SK-N-SH treated with all-trans-retinoic acid at 6 μM for 48 hours (cell line): ENCODE measurements at regions not wholly inside any gene's neighbourhood (a gene's known extent, or its start where the extent isn't known, plus 50 kb on each side); places are given as distances from the start of the nearest gene placed in this dataset.

ENCODE experiments used
- ATAC-seq: fragments of 200-7000 bp; cut with Tn5 transposase; 3 replicates; pipeline ENCODE4 v1.9.1; 2020; ENCODE audit warnings: mild to moderate bottlenecking, moderate library complexity
- ARNTL ChIP-seq: fragments of 450-650 bp; formaldehyde crosslinking; IDR thresholded peaks from 2 replicates; pipeline ENCODE4 v1.5.0; 2020; ENCODE audit warnings: low read depth, mild to moderate bottlenecking, moderate library complexity, borderline replicate concordance
- BACH2 ChIP-seq: fragments of 250-450 bp; sonication (Bioruptor Pico); IDR thresholded peaks from 2 replicates; pipeline ENCODE4 v1.9.0; 2021; ENCODE audit warnings: mild to moderate bottlenecking, borderline replicate concordance
- CREB5 ChIP-seq: fragments of 250-450 bp; sonication (Bioruptor Pico); IDR thresholded peaks from 2 replicates; pipeline ENCODE4 v1.5.1; 2020; ENCODE audit warnings: low read depth, mild to moderate bottlenecking, moderate library complexity
- CSDC2 ChIP-seq: fragments of 250-450 bp; sonication (Bioruptor Pico); IDR thresholded peaks from 2 replicates; pipeline ENCODE4 v1.5.0; 2020; ENCODE audit warnings: mild to moderate bottlenecking, moderate library complexity
- CSRNP3 ChIP-seq: fragments of 250-450 bp; sonication (Bioruptor Pico); IDR thresholded peaks from 2 replicates; pipeline ENCODE4 v1.5.1; 2021; ENCODE audit warnings: mild to moderate bottlenecking, moderate library complexity
- GLIS3 ChIP-seq: fragments of 250-450 bp; sonication (Bioruptor Pico); IDR thresholded peaks from 2 replicates; pipeline ENCODE4 v1.5.0; 2020; ENCODE audit warnings: mild to moderate bottlenecking, moderate library complexity
- ISL1 ChIP-seq: fragments of 250-450 bp; sonication (Bioruptor Pico); IDR thresholded peaks from 2 replicates; pipeline ENCODE4 v2.1.2; 2022; ENCODE audit warnings: mild to moderate bottlenecking, moderate library complexity
- PATZ1 ChIP-seq: fragments of 250-450 bp; sonication (Bioruptor Pico); IDR thresholded peaks from 2 replicates; pipeline ENCODE4 v1.8.0; 2020; ENCODE audit warnings: mild to moderate bottlenecking, moderate library complexity, borderline replicate concordance
- PPARA ChIP-seq: fragments of 250-450 bp; sonication (Bioruptor Pico); IDR thresholded peaks from 2 replicates; pipeline ENCODE4 v1.5.0; 2020; ENCODE audit warnings: mild to moderate bottlenecking, borderline replicate concordance
- RARB ChIP-seq: fragments of 250-450 bp; sonication (Bioruptor Pico); IDR thresholded peaks from 2 replicates; pipeline ENCODE4 v1.8.0; 2021; ENCODE audit warnings: mild to moderate bottlenecking, moderate library complexity
- SNAI2 ChIP-seq: fragments of 250-450 bp; sonication (Bioruptor Pico); IDR thresholded peaks from 2 replicates; pipeline ENCODE4 v1.5.0; 2020; ENCODE audit warnings: mild to moderate bottlenecking, moderate library complexity
- TOX ChIP-seq: fragments of 250-450 bp; sonication (Bioruptor Pico); IDR thresholded peaks from 2 replicates; pipeline ENCODE4 v1.8.0; 2021; ENCODE audit warnings: mild to moderate bottlenecking, moderate library complexity, borderline replicate concordance
- TSHZ2 ChIP-seq: fragments of 250-450 bp; sonication (Bioruptor Pico); IDR thresholded peaks from 2 replicates; pipeline ENCODE4 v1.5.0; 2020; ENCODE audit warnings: mild to moderate bottlenecking, moderate library complexity
- ZC3H10 ChIP-seq: fragments of 250-450 bp; sonication (Bioruptor Pico); IDR thresholded peaks from 2 replicates; pipeline ENCODE4 v1.5.1; 2021; ENCODE audit warnings: mild to moderate bottlenecking, moderate library complexity
- ZFP30 ChIP-seq: fragments of 450-650 bp; formaldehyde crosslinking; IDR thresholded peaks from 2 replicates; pipeline ENCODE4 v1.5.0; 2022; ENCODE audit warnings: mild to moderate bottlenecking, moderate library complexity
- ZNF565 ChIP-seq: fragments of 450-650 bp; formaldehyde crosslinking; conservative IDR thresholded peaks from 2 replicates; pipeline ENCODE4 v1.5.0; 2020; ENCODE audit warnings: low read depth, mild to moderate bottlenecking, moderate library complexity
- ZNF70 ChIP-seq: fragments of 450-650 bp; formaldehyde crosslinking; IDR thresholded peaks from 2 replicates; pipeline ENCODE4 v1.5.0; 2020; ENCODE audit warnings: mild to moderate bottlenecking, moderate library complexity
- ZNF8 ChIP-seq: fragments of 450-650 bp; formaldehyde crosslinking; IDR thresholded peaks from 2 replicates; pipeline ENCODE4 v1.5.0; 2020; ENCODE audit warnings: mild to moderate bottlenecking, moderate library complexity

GRCh38 chr2:236662231-236663185, 92.9 kb downstream of the ACKR3 start:
- ATAC-seq = no peak
- no peak for TF ChIP-seq ZNF565 (CRISPR knock-in tag)
- no peak for TF ChIP-seq BACH2 (CRISPR knock-in tag)
- TF ChIP-seq GLIS3 (CRISPR knock-in tag) = no peak
- no peak for TF ChIP-seq PATZ1 (CRISPR knock-in tag)
- TF ChIP-seq ZC3H10 = no peak
- no peak for TF ChIP-seq TOX
- no peak for TF ChIP-seq SNAI2 (CRISPR knock-in tag)
- TF ChIP-seq ISL1 = no peak
- TF ChIP-seq CREB5 (CRISPR knock-in tag) = no peak
- no peak for TF ChIP-seq ZNF8
- no peak for TF ChIP-seq ZNF70
- no peak for TF ChIP-seq RARB (CRISPR knock-in tag)
- no peak for TF ChIP-seq TSHZ2 (CRISPR knock-in tag)
- TF ChIP-seq ARNTL (CRISPR knock-in tag) = no peak
- no peak for TF ChIP-seq PPARA
- no peak for TF ChIP-seq CSDC2 (CRISPR knock-in tag)
- TF ChIP-seq ZFP30 = no peak
- TF ChIP-seq, all 23 proteins: peak for 0

GRCh38 chr2:236663287-236664101, 93.9 kb downstream of the ACKR3 start:
- ATAC-seq = no peak
- TF ChIP-seq ZNF8 = no peak
- TF ChIP-seq ISL1 = 0 out of 2 replicates have a peak, but pooled peaks have one; percentile 22

GRCh38 chr2:236664136-236664535, 94.5 kb downstream of the ACKR3 start:
- no peak for ATAC-seq
- TF ChIP-seq CSDC2 (CRISPR knock-in tag) (no peak), ZNF565 (CRISPR knock-in tag) (no peak), SNAI2 (CRISPR knock-in tag) (no peak), CSRNP3 (CRISPR knock-in tag) (no peak), CREB5 (CRISPR knock-in tag) (no peak), GLIS3 (CRISPR knock-in tag) (no peak), BACH2 (CRISPR knock-in tag) (no peak)
